GM12874 (cell line): ENCODE measurements at regions not wholly inside any gene's neighbourhood (a gene's known extent, or its start where the extent isn't known, plus 50 kb on each side); places are given as distances from the start of the nearest gene placed in this dataset.

Experiments
- TF ChIP-seq, protein P1 (sequence below): IDR thresholded peaks from 2 replicates; pipeline ENCODE4 v1.5.1; 2011; ENCODE audit warnings: low read depth, mild to moderate bottlenecking, control low read depth, low read length, moderate library complexity; ENCODE audit not compliant: insufficient read depth

DNA sequence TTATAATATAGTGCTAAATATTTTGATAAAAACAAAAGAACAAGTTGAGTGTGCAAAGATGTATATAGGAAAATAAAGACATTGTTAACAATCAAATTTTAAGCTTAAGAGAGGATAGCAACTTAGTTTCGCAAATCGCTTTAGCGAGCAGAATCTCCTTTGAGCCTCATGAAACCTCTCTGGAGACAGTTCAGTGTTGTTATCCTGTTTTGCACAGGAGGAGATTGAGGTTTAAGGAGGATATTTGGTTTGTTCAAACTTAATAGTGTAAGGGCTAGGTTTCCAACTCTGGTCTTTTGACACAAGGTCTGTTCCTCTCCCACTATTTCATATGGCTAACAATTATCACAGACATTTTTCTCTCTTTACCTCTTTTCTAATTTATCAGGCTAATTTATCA is 1848.5 kb upstream of the TENM3 start:
- TF ChIP-seq, protein P1, sequence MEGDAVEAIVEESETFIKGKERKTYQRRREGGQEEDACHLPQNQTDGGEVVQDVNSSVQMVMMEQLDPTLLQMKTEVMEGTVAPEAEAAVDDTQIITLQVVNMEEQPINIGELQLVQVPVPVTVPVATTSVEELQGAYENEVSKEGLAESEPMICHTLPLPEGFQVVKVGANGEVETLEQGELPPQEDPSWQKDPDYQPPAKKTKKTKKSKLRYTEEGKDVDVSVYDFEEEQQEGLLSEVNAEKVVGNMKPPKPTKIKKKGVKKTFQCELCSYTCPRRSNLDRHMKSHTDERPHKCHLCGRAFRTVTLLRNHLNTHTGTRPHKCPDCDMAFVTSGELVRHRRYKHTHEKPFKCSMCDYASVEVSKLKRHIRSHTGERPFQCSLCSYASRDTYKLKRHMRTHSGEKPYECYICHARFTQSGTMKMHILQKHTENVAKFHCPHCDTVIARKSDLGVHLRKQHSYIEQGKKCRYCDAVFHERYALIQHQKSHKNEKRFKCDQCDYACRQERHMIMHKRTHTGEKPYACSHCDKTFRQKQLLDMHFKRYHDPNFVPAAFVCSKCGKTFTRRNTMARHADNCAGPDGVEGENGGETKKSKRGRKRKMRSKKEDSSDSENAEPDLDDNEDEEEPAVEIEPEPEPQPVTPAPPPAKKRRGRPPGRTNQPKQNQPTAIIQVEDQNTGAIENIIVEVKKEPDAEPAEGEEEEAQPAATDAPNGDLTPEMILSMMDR: no peak

DNA sequence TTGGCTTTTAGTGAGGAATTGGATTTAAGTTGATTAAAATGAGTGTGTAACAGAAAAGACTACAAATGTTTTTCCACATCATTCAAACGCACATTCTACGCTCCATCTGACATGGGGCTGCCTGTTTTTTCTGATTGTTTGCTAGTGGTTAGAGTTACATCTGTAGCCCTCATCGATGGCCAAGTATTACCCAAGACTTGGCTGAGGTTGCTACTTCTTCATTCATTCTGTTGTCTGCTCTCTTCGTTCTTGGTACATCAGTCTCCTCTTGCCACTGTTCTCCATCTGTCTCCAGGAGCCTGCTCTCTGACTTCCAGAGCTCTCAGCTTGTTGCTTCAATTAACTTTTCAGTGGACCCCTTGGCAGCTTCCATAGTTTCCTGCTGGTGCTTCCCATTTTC is 1844.6 kb upstream of the TENM3 start:
- TF ChIP-seq, protein P1: no peak

DNA sequence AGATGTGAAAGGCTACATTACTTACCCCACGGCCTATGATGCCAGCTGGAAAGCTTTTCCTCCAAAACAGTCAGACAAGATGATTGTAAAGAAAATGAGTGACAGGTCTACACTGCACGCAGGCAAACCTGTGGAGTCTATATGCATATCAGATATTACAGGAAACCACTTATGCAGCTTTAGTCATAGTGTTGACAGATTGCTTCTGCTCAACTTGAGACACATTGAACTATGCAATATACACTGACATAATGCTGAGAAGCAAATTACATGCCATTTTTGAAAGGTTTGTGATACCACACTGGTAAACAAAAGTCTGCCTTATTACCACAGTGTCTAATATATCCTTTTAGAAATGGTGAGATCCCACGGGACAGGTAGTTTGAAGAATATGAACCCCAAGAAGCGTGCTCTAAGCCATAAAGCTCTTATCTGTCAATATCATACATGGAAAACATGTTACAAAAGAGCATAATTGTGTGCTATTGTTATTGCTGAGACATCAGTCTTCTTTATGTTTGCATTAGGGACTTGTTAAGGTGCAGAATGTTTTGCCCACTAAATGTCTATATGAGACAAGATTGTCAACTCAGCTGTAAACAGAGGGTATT is 1835.8 kb upstream of the TENM3 start:
- TF ChIP-seq, protein P1: no peak

DNA sequence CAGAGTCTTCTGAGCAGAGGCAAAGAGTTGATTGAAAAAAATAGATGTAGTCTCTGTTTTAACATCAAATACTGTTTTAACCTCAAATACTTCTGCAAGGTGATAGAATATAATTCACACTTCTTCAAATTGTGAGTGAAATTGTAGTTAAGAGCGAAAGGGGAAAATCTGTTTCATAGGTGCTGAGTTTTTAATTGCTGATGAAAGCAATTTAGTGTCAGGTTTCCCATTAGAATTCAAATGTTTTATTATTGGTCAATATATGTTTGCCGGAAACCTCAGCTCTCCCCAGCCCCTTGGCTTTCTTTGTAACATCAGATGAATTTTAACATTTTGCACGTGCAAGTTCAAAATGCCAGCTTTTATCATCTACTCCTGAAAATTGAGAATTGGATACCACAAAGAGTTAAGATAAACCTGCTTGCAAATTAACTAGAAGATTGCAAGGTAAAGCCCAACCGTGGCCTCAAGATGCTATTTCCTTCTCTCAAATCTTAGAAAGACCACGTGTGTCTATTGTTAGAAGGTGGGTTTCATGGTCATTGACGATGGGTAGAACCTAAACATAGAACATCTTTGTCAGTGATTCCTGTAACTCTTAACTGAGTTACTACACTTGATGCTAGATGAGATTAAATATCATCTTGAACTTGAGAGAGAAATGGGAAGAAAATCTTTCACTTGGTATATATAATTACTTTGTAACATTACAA is 1824.2 kb upstream of the TENM3 start:
- TF ChIP-seq, protein P1: no peak

DNA sequence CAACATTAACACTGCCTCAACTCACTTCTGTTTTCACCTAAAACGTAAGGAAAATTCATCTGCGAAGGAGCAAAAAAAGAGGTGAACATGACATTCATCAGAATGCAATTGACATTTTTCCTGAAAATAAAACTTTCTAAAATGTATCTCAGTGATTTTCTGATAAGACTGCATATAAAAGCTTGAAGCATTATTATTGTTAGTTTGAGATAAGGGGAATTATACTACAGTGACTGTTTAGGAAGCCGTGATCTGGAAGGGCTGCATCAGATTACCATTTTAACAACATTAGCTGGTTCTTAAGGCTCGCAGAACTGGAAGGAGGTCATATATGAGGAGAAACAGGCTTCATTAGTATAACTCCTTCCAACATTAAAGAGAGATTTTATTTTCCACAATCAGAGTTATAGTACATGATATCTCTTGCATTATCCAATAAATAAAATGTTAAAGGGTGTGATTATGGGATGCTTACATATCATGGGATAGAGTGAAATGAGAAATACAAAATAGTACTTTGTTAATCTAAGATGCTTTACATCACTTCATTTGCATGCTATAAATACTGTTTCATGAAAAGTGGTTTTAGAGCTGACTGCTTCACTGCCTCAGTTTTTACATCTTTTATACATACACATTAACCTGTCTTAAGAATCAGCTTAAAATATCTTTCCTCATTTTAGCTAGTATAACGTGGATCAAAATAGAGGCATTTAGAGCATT is 1820.1 kb upstream of the TENM3 start:
- TF ChIP-seq, protein P1: no peak

DNA sequence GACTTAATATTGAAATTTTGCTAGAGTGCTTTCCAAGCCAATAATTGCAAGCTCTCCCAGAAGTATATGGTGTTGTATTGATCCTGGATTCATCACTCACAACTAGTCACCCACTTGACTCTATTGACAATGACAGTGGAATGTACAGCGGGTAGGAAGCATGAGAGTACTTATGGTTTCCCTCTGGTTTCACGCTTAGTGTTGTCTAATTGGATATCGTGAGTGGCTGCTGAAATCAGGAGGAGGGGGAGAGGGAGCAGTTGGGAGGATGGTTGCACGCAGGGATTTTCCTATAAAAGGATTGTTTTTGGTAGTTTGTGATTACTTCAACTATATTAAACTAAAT is 1819.5 kb upstream of the TENM3 start:
- TF ChIP-seq, protein P1: no peak

DNA sequence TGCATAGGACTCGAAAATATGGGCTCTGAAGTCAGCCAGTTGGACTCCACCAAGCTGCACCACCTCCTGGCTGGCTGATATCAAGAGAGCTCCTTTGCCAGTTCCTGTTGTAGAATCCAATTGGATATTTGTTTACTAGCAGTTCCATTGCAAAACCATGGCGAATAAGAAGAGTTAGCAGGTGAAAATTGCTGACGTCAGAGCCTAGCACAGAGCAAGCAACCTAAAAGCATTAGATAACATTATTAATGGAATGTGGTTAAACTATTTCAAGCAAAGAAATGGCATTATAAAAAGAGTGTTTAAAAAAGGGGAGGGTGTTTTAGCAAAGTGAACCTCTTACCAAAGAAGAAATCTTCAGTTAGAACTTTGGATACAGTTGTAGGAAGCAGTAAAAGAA is 1816.3 kb upstream of the TENM3 start:
- TF ChIP-seq, protein P1: no peak
